G401 (cell line): ENCODE measurements at regions not wholly inside any gene's neighbourhood (a gene's known extent, or its start where the extent isn't known, plus 50 kb on each side); places are given as distances from the start of the nearest gene placed in this dataset.

Source experiments
- DNase-seq: peaks from one replicate; pipeline ENCODE4 v3.0.0-alpha.2; 2015; ENCODE audit warnings: low spot score
- in situ Hi-C: cut with HindIII; loops from 2 replicates; pipeline ENCODE4 v1.10.0; 2016; ENCODE audit warnings: low sequenced_read_pairs, mixed read lengths

- in situ Hi-C loops = no loop called here
- no peak for DNase-seq
Measured at GRCh38 chr14:51436630-51437029, 196.6 kb downstream of the TMX1 start.

DNA sequence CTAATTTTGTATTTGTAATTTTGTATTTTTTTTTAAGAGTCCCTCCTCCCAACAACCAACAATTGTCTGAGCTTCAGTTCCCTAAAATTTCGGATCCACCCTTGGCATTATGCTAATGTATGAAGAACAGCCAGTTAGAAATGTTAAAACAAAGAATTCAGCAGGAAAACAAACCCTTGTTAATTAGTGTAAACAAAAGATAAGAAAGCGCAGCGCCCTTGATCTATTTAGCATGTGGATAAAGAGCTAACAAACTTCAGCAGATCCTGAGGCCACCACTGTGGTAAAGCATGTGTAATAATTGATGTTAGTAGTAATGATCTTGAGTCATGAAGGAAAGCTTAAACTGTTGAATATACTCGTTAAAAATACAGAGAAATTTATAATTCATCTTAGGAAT, 199.8 kb downstream of the TMX1 start:
- no peak for DNase-seq
- in situ Hi-C loops = no loop called here

- DNase-seq = no peak
- in situ Hi-C loops = no loop called here
Measured at GRCh38 chr14:51441001-51441400, 201.0 kb downstream of the TMX1 start.

DNA sequence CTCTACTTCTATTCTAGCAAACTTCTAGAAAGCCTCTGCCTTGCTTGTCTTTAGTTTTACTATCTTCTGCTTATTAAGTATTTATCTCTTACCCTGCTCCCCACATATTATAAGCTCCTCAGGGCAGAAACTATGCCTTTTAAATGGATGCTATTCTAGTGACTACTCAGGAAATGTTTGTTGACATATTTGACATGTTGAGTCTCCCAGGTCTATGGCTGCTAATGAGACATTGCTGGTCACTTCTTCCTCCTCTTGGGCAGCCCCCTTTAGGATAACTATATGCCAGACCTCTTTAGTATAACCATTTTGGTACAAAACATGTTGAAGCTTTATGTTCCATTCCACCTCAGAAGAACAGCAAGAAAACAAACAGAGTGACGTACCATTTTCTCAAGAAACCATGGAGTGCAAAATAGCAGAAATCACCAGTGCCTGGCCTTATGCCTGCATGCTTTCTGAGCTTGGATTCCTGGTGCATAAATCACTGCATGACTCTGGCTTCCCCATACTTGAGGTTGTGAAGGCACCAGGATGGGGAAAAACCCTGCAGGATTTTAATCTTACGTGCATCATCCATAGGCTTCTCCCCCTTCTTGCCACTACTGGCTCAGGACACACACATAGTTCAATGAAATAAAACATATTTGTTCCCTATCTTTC, 202.6 kb downstream of the TMX1 start:
- in situ Hi-C loops = no loop called here

GRCh38 chr14:51443195-51444018, 203.4 kb downstream of the TMX1 start:
- DNase-seq = peak; percentile 40
- in situ Hi-C loops = no loop called here

More for the DNA sequence above, 202.6 kb downstream of the TMX1 start:
- peak; percentile 24 for DNase-seq

DNA sequence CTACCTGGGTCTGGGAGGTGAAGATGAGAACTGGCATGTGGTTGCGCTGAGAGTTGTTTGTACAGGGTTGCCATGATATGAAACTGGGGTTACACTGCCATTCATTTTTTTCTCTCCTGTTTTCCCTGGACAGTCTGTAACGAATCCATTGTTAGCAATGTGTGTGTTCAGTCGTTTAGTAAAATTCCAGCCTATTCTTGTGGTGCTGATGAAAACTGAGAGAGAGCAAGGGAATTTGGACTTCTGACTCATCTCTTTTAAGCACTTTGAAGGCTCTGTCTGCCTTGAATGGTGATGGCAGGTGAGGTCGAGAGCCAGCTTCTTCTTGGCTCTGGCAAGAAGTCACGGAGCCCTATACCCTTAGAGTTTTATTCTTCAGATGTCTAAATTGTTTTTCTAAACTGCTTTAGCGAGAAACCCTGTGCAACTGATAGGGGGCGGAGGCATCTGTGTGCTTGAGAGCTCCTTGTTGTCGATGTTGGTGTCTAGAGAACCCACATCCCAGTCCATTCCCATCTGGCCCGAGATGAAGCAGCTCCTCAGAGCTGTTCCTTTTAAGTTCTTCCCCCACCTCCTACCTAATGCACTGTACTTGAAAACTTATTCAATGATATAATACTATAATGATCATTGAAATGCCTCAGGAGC, 204.4 kb downstream of the TMX1 start:
- in situ Hi-C loops = no loop called here
- no peak for DNase-seq

DNA sequence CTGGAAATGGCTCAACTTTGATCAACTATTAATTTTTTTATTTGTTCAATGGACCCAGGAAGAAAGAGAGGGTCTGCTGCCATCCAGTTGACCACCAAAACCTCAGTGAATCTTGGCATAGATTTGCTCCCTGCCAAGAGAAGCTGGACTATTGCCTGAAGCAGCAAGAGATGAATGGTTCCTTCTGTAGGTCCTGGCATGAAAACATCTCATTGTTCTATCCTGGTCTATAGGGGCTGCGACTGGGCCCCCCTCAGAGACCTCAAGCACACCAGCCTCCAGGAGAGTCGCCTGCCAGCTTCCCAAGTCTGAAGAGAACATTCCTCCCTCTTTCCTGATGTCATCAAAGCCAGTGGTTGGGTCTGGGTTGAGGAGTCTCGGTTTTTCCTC, 204.9 kb downstream of the TMX1 start:
- no peak for DNase-seq
- in situ Hi-C loops = no loop called here

DNA sequence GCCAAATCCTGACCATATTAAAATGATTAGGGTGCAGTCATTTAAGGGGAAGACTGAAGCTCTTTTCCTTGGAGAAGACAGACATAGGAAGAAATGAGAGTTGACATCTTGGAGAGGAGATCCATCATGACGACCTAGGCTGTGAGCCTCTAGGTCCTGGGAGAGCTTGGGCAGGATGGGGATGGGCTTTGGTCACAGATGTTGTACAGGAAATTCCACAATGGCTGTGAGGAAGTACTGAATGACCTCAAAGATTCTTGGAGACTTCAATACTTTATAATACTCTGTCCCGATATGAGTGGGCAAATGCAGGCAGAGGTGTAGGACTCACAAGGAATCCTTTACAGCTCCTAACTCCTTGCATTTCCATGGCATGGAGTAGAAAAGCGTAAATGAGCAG, 204.9 kb upstream of the FRMD6 start:
- in situ Hi-C loops = no loop called here
- DNase-seq = no peak

- in situ Hi-C loops = no loop called here
Measured at GRCh38 chr14:51447411-51447810, 204.3 kb upstream of the FRMD6 start.

DNA sequence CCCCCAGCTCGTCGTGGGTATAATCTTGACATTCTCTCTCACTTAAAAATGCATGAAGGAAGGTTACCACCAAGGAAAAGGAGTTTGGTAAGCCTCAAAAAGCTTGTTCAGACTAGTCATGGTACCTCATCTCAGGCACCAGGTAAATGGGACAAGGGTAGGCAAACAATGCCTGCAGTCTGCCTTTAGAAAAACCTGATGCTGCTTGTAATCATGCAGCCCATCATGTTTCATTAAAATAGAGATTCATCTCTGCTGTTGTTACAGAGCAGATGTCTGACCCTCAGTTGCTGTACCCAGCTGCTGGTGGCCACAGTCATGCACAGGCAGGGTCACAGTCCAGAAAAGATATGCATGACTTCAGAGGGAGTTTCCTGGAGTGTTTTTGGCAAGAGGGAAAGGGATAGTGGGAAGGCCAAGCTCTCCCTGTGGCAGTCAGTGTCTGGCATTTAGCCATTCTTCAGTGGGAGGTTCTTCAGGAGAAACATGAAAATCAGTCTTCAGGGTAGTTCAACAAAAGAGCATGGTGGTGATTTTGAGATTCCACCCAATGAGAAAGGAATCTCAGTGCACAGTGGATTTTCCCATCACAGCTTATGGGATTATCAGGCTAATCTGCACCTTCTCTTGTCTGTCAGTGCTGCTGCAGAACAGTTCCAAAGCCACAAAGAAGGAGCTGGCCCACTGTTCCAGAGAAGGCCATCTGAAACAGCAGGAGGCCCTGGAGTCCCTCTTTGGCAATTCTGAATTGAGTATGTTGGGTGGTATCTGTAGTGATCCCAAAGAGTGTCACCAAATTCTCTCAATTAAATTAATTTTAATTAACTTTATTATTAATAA, 202.7 kb upstream of the FRMD6 start:
- peak; percentile 61 for DNase-seq
- in situ Hi-C loops = no loop called here

More at GRCh38 chr14:51447411-51447810, 204.3 kb upstream of the FRMD6 start:
- no peak for DNase-seq

- peak; percentile 44 for DNase-seq
- in situ Hi-C loops = no loop called here
Measured at GRCh38 chr14:51449681-51450080, 202.0 kb upstream of the FRMD6 start.

- in situ Hi-C loops = no loop called here
- DNase-seq = no peak
Measured at GRCh38 chr14:51451561-51451960, 200.1 kb upstream of the FRMD6 start.

DNA sequence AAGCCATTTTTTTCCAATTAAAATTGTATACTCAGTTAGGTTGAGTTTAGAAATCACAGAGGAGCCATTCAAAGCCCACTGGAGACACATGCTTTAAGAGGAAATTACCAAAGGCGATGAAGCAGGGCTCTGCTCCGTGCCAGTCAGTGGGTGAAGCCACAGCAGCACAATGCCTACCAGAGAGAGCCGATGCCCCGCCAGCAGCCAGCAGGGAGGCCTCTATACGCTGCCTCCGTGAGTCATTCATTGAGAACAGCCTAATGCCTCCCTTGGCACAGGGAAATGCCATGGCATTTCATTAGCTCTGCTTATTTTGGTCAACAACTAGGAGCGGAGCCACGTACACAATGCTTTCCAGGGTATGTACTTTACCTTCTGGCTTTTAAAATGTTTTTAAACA, 197.8 kb upstream of the FRMD6 start:
- in situ Hi-C loops = no loop called here
- DNase-seq = peak; percentile 27

DNA sequence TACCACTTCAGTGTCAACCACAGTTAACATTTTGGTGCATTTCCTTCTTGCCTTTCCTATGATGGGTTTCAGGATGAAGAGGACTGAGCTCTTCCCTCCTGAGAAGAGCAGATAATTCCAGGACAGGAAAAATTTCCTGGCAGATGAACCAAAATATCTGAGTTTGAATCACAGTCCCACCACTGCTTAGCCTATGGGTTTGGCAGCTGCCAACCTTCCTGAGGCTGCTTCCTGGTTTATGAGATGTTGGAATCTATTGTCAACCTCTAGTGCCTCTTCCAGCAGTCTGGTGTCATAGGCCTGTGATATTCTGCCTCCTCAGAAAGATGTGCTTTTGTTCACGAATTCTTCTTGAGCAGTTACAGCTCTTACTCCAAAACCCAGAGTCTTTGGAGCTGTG, 197.4 kb upstream of the FRMD6 start:
- in situ Hi-C loops = no loop called here
- no peak for DNase-seq

DNA sequence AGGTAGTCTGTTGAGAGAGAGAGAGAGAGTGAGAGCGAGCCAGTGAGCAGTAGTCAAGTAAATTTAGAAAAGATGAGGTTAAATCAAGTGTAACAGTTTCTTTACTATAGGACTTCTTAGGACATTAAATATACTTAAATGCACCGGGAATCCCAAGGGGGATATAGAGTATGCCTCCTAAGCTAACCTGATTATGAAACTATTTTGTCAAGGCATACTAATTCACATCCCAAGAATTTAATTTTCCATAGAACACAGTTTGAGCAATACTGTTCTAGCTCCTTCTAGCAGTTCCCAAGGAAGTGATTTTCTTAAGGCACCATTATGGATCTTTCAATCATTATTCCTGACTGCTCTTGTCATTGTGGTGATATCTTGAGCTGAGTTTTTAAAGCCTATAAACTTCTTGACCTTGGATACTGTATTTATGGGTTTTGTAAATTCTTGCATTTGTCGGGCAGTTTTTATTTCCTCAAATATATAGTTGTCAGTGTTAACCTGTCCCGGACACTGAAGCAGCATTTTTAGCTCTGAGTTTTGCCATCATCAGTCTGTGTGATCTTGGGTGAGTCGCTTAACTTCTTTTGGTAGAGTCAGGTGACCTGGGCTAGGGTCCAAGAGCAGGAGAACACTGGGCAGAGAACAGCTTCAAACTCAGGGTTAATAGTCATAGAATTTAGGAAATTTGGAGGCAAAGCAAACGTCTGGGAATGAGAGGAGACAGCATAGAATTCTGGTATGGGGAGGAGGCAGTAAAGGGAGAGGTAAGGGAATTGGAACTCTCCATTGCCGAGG, 196.5 kb upstream of the FRMD6 start:
- in situ Hi-C loops = no loop called here
- no peak for DNase-seq

- no peak for DNase-seq
- in situ Hi-C loops = no loop called here
Measured at GRCh38 chr14:51457843-51458562, 193.7 kb upstream of the FRMD6 start.

DNA sequence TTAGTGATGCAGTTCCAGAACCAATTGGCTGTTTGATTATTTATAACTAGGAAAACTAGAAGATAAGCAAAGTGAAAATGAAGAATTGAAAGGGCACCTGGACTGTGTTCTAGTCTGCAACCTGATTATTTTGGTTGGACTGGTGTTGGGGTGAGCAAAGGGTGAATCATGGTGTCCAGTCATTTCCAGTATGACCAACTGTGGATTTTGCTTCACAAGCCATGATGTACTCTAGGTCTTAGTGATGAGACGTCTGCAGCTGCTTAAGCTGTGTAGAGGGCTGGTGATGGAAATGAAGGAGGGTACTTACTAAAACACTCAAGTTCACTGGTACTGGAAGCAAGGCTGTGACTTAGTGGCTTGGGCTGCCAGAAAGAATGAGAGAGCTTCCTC, 193.2 kb upstream of the FRMD6 start:
- in situ Hi-C loops = no loop called here
- DNase-seq = no peak

DNA sequence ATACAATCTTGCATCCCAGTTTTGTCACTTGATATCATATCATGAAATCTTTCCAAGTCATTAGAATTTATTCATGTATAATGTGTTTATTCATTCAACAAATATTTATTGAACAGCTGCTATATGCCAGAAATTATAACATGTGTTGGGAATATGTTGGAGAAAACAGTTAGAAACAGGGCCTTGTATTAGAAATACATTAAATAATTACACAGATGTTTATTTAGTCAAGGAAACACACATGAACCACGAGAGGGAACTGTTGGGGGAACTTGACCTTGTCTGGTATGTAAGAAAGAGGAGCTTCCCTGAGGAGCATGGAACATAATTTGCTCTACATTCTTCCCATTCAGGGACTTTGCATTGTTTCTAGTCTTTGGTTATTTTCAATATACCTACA, 191.7 kb upstream of the FRMD6 start:
- in situ Hi-C loops = no loop called here
- DNase-seq = no peak
